Suprapubic skin (tissue), 4 donors: ENCODE measurements at regions not wholly inside any gene's neighbourhood (a gene's known extent, or its start where the extent isn't known, plus 50 kb on each side); places are given as distances from the start of the nearest gene placed in this dataset.

Experiments
- DNase-seq, 2 donors: peaks; one replicate each; pipeline ENCODE4 v3.0.0-alpha.2; 2019; ENCODE audit warnings: low spot score in 2 of 2
- H3K27ac ChIP-seq: fragments of 200-600 bp; sonication (generic); one replicate; pipeline ENCODE4 v1.5.1; 2019
- H3K27me3 ChIP-seq: fragments of 200-600 bp; sonication (generic); one replicate; pipeline ENCODE4 v1.5.1; 2019
- H3K36me3 ChIP-seq: fragments of 200-600 bp; sonication (generic); one replicate; pipeline ENCODE4 v1.5.1; 2019
- H3K4me1 ChIP-seq: fragments of 200-600 bp; sonication (generic); one replicate; pipeline ENCODE4 v1.5.1; 2019
- H3K4me3 ChIP-seq: fragments of 200-600 bp; sonication (generic); one replicate; pipeline ENCODE4 v1.5.1; 2019; ENCODE audit warnings: mild to moderate bottlenecking
- H3K9me3 ChIP-seq: fragments of 200-600 bp; sonication (generic); one replicate; pipeline ENCODE4 v1.5.1; 2019
- CTCF ChIP-seq, 2 donors: fragments of 200-600 bp in 1 of 2; fragments of 450-650 bp in 1 of 2; sonication (generic) in 1 of 2; IDR thresholded peaks; one replicate each; pipeline ENCODE4 v1.5.1; 2016 to 2019; ENCODE audit warnings: antibody characterized with exemption in 2 of 2, mild to moderate bottlenecking in 1 of 2, moderate library complexity in 1 of 2
- EP300 ChIP-seq: sonication (generic); formaldehyde crosslinking; IDR thresholded peaks from one replicate; pipeline ENCODE4 v1.6.1; 2017; ENCODE audit warnings: antibody characterized with exemption
- POLR2A ChIP-seq, 2 donors: fragments of 450-650 bp; IDR thresholded peaks; one replicate each; pipeline ENCODE4 v1.6.1; 2017; ENCODE audit warnings: antibody characterized with exemption in 2 of 2, mild to moderate bottlenecking in 2 of 2, moderate library complexity in 2 of 2
- POLR2AphosphoS5 ChIP-seq, 3 donors: sonication (generic); formaldehyde crosslinking; IDR thresholded peaks; one replicate each; pipeline ENCODE4 v1.6.1; 2017; ENCODE audit warnings: antibody characterized with exemption in 3 of 3
- WGBS: methylation state at CpG from one replicate; pipeline ENCODE4 v1.1.5; 2018; 5-methylcytosine and 5-hydroxymethylcytosine counted together

GRCh38 chr10:129104266-129105045, 362.6 kb upstream of the MGMT start:
- no peak for DNase-seq
- Histone ChIP-seq H3K27ac (no peak overlapping the region), H3K4me3 (no peak overlapping the region), H3K9me3 (no peaks in the 10 kb centered on the region), H3K4me1 (no peaks in the 10 kb centered on the region), H3K27me3 (no peaks in the 10 kb centered on the region), H3K36me3 (no peaks in the 10 kb centered on the region)
- WGBS, result 73% methylated on average over 9 of the region's 9 CpGs
- TF ChIP-seq POLR2AphosphoS5 (IDR thresholded peaks at IDR 0.05) (no peak), POLR2A (IDR thresholded peaks at IDR 0.05) (no peak), EP300 (no peak), CTCF (IDR thresholded peaks at IDR 0.05) (no peak)

- WGBS, result 35% methylated on average over 2 of the region's 2 CpGs
- Histone ChIP-seq H3K9me3 (no peaks in the 10 kb centered on the region), H3K4me3 (no peak overlapping the region), H3K27me3 (no peaks in the 10 kb centered on the region), H3K27ac (no peak overlapping the region), H3K36me3 (no peaks in the 10 kb centered on the region), H3K4me1 (no peaks in the 10 kb centered on the region)
- no peak for DNase-seq
- TF ChIP-seq POLR2A (IDR thresholded peaks at IDR 0.05) (no peak), EP300 (no peak), CTCF (IDR thresholded peaks at IDR 0.05) (no peak), POLR2AphosphoS5 (IDR thresholded peaks at IDR 0.05) (no peak)
Measured at GRCh38 chr10:129105266-129105665, 361.8 kb upstream of the MGMT start.

- no peaks in the 10 kb centered on the region for H3K4me1 ChIP-seq
- no peak for TF ChIP-seq POLR2AphosphoS5 (IDR thresholded peaks at IDR 0.05)
- no peak for TF ChIP-seq POLR2A (IDR thresholded peaks at IDR 0.05)
- no peak for TF ChIP-seq CTCF (IDR thresholded peaks at IDR 0.05)
- no peak for TF ChIP-seq EP300
- WGBS, result 85% methylated on average over 4 of the region's 4 CpGs
- H3K36me3 ChIP-seq, result no peaks in the 10 kb centered on the region
- H3K27me3 ChIP-seq, result no peaks in the 10 kb centered on the region
- no peak for DNase-seq
- no peak overlapping the region for H3K4me3 ChIP-seq
- no peaks in the 10 kb centered on the region for H3K9me3 ChIP-seq
- H3K27ac ChIP-seq, result no peak overlapping the region
Measured at GRCh38 chr10:129106314-129106713, 360.7 kb upstream of the MGMT start.

GRCh38 chr10:129107525-129107924, 359.5 kb upstream of the MGMT start:
- no peak for TF ChIP-seq EP300
- TF ChIP-seq POLR2AphosphoS5 (IDR thresholded peaks at IDR 0.05), result no peak
- TF ChIP-seq POLR2A (IDR thresholded peaks at IDR 0.05), result no peak
- Histone ChIP-seq H3K27me3 (no peaks in the 10 kb centered on the region), H3K4me3 (no peak overlapping the region), H3K36me3 (no peaks in the 10 kb centered on the region), H3K9me3 (no peaks in the 10 kb centered on the region), H3K27ac (no peak overlapping the region), H3K4me1 (no peaks in the 10 kb centered on the region)
- DNase-seq, result no peak
- WGBS, result 92% methylated on average over 3 of the region's 3 CpGs

GRCh38 chr10:129108378-129108777, 358.7 kb upstream of the MGMT start:
- no peak overlapping the region for H3K4me3 ChIP-seq
- H3K9me3 ChIP-seq, result no peaks in the 10 kb centered on the region
- no peak for DNase-seq
- H3K27ac ChIP-seq, result no peak overlapping the region
- TF ChIP-seq CTCF (IDR thresholded peaks at IDR 0.05) (no peak), POLR2A (IDR thresholded peaks at IDR 0.05) (no peak), EP300 (no peak), POLR2AphosphoS5 (IDR thresholded peaks at IDR 0.05) (no peak)
- H3K36me3 ChIP-seq, result no peaks in the 10 kb centered on the region
- 91% methylated on average over 6 of the region's 6 CpGs for WGBS
- no peaks in the 10 kb centered on the region for H3K4me1 ChIP-seq
- H3K27me3 ChIP-seq, result no peaks in the 10 kb centered on the region
